ENCODE measurements at regions not wholly inside any gene's neighbourhood (a gene's known extent, or its start where the extent isn't known, plus 50 kb on each side); places are given as distances from the start of the nearest gene placed in this dataset.

- TF ChIP-seq, protein P1, sequence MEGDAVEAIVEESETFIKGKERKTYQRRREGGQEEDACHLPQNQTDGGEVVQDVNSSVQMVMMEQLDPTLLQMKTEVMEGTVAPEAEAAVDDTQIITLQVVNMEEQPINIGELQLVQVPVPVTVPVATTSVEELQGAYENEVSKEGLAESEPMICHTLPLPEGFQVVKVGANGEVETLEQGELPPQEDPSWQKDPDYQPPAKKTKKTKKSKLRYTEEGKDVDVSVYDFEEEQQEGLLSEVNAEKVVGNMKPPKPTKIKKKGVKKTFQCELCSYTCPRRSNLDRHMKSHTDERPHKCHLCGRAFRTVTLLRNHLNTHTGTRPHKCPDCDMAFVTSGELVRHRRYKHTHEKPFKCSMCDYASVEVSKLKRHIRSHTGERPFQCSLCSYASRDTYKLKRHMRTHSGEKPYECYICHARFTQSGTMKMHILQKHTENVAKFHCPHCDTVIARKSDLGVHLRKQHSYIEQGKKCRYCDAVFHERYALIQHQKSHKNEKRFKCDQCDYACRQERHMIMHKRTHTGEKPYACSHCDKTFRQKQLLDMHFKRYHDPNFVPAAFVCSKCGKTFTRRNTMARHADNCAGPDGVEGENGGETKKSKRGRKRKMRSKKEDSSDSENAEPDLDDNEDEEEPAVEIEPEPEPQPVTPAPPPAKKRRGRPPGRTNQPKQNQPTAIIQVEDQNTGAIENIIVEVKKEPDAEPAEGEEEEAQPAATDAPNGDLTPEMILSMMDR (IDR thresholded peaks at IDR 0.05) = no peak
- TF ChIP-seq POLR2A (IDR thresholded peaks at IDR 0.05) = no peak
Measured at GRCh38 chr3:127396473-127396872, 108.6 kb upstream of the PRR20G start.

Data from testis (tissue), 2 donors.